C4-2B (cell line): ENCODE measurements at regions not wholly inside any gene's neighbourhood (a gene's known extent, or its start where the extent isn't known, plus 50 kb on each side); places are given as distances from the start of the nearest gene placed in this dataset.

ENCODE experiments used
- H3K27ac ChIP-seq: fragments of 450-650 bp; 2 replicates; pipeline ENCODE4 v1.5.1; 2017
- CTCF ChIP-seq: fragments of 450-650 bp; conservative IDR thresholded peaks from 2 replicates; pipeline ENCODE4 v1.5.1; 2017; ENCODE audit warnings: mild to moderate bottlenecking
- ZFX ChIP-seq: fragments of 450-650 bp; IDR thresholded peaks from 2 replicates; pipeline ENCODE4 v1.6.1; 2017

- no peak overlapping the region for H3K27ac ChIP-seq
These were observed 95.9 kb upstream of the HDAC9 start for GRCh38 chr7:18399436-18400235.

GRCh38 chr7:18400275-18400674 lies 95.3 kb upstream of the HDAC9 start:
- TF ChIP-seq CTCF (no peak), ZFX (no peak)
- H3K27ac ChIP-seq: no peak overlapping the region

More at GRCh38 chr7:18399436-18400235, 95.9 kb upstream of the HDAC9 start:
- TF ChIP-seq ZFX (no peak), CTCF (no peak)

- no peak overlapping the region for H3K27ac ChIP-seq
- no peak for TF ChIP-seq ZFX
- no peak for TF ChIP-seq CTCF
These were observed 94.8 kb upstream of the HDAC9 start for GRCh38 chr7:18400726-18401125.

GRCh38 chr7:18401757-18402156 lies 93.8 kb upstream of the HDAC9 start:
- TF ChIP-seq CTCF: no peak
- no peak for TF ChIP-seq ZFX
- no peak overlapping the region for H3K27ac ChIP-seq

GRCh38 chr7:18402488-18403183 lies 92.9 kb upstream of the HDAC9 start:
- no peak overlapping the region for H3K27ac ChIP-seq
- no peak for TF ChIP-seq CTCF
- TF ChIP-seq ZFX: no peak

- H3K27ac ChIP-seq: no peak overlapping the region
- TF ChIP-seq ZFX (no peak), CTCF (no peak)
These were observed 89.8 kb upstream of the HDAC9 start for GRCh38 chr7:18405726-18406125.

GRCh38 chr7:18407385-18407784 lies 88.2 kb upstream of the HDAC9 start:
- H3K27ac ChIP-seq: no peak overlapping the region
- TF ChIP-seq ZFX (no peak), CTCF (no peak)
